ENCODE measurements at regions not wholly inside any gene's neighbourhood (a gene's known extent, or its start where the extent isn't known, plus 50 kb on each side); places are given as distances from the start of the nearest gene placed in this dataset.

DNA sequence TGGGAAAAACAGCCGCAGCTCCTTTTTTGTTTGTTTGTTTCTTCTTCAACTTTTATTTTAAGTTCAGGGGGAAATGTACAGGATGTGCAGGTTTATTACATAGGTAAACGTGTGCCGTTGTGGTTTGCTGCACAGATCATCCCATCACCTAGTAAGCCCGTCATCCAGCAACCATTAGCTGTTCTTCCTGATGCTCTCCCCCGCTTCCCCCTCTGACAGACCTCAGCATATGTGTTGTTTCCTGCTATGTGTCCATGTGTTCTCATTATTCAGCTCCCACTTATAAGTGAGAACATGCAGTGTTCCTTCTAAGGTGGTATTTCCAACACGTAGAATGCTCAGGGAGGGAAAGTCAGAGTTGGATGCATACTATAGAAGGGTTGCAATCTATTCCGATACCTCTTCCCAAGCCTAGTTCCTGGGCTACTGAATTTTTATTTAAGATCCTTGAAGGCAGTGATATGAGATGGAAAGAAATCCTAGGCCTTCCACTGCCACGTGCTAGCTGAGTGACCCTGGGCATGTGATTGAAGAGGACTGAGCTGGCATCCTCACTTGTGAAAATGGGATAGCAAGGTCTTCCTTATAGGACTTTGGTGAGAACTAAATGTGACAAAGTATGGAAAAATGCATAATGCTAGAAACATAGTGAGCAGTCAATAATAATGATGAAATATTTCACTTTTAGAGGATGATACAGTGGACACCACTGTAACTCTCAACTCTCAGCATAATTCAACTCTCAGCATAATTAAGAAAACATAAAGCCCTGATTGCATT lies 278.5 kb downstream of the REEP3 start:
- TF ChIP-seq POLR2A (IDR thresholded peaks at IDR 0.05) (no peak), EP300 (IDR thresholded peaks at IDR 0.05) (no peak)
- TF ChIP-seq, protein P1, sequence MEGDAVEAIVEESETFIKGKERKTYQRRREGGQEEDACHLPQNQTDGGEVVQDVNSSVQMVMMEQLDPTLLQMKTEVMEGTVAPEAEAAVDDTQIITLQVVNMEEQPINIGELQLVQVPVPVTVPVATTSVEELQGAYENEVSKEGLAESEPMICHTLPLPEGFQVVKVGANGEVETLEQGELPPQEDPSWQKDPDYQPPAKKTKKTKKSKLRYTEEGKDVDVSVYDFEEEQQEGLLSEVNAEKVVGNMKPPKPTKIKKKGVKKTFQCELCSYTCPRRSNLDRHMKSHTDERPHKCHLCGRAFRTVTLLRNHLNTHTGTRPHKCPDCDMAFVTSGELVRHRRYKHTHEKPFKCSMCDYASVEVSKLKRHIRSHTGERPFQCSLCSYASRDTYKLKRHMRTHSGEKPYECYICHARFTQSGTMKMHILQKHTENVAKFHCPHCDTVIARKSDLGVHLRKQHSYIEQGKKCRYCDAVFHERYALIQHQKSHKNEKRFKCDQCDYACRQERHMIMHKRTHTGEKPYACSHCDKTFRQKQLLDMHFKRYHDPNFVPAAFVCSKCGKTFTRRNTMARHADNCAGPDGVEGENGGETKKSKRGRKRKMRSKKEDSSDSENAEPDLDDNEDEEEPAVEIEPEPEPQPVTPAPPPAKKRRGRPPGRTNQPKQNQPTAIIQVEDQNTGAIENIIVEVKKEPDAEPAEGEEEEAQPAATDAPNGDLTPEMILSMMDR (IDR thresholded peaks at IDR 0.05) = no peak
